ENCODE measurements at regions not wholly inside any gene's neighbourhood (a gene's known extent, or its start where the extent isn't known, plus 50 kb on each side); places are given as distances from the start of the nearest gene placed in this dataset.

DNA sequence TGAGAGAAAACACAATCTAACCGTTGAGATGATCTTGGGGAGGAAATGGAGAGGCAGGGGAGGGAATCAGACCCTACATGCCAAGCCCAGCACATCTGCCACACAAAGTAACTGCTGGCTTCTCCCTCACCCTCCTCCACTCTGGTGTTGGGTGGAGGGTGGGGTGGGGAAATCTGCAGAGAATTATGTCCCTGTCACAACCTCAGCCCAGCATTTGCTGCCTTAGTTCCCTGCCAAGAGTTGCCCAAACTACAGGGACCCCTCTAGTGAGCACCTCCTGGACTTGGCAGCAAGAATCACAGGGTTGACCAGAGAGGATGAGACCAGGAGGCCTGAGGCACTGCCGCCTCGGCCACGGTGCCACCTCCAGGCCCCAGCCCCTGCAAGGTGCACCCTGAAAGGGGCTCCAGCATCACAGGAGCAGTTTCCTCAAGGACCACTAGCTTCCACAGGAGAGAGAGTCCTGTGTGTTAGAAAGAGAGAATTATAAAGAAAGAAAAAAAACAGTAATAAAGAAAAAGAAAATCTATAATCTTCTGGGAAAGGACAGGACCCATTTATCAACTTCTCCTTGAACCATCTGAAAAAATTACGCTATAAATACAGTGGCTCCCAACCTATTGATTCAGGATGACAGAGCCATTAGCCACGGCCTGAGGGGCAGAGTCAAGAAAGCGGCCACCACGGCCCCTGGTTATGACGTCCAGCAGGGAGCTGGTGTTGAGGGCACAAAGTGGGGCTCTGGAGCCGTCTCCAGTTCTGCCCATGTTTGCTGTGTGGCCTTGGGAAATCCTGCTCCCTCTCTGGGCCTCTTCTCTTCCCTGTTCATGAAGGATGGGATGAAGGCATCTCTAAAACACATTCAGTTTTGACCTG is 451.7 kb downstream of the MATN1 start:
- no peak for TF ChIP-seq FOSL1 (IDR thresholded peaks at IDR 0.05; ENCODE audit: low read depth)
- TF ChIP-seq, protein P1, sequence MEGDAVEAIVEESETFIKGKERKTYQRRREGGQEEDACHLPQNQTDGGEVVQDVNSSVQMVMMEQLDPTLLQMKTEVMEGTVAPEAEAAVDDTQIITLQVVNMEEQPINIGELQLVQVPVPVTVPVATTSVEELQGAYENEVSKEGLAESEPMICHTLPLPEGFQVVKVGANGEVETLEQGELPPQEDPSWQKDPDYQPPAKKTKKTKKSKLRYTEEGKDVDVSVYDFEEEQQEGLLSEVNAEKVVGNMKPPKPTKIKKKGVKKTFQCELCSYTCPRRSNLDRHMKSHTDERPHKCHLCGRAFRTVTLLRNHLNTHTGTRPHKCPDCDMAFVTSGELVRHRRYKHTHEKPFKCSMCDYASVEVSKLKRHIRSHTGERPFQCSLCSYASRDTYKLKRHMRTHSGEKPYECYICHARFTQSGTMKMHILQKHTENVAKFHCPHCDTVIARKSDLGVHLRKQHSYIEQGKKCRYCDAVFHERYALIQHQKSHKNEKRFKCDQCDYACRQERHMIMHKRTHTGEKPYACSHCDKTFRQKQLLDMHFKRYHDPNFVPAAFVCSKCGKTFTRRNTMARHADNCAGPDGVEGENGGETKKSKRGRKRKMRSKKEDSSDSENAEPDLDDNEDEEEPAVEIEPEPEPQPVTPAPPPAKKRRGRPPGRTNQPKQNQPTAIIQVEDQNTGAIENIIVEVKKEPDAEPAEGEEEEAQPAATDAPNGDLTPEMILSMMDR (IDR thresholded peaks at IDR 0.05 in 2 of 3, conservative IDR thresholded peaks at IDR 0.05 in 1 of 3; ENCODE audit: borderline replicate concordance in 1 of 3, insufficient read depth in 1 of 3, low read depth in 2 of 3, low read length in 2 of 3) = no peak

Measured in HCT116 (cell line).